ENCODE measurements at regions not wholly inside any gene's neighbourhood (a gene's known extent, or its start where the extent isn't known, plus 50 kb on each side); places are given as distances from the start of the nearest gene placed in this dataset.

GRCh38 chr10:123327896-123328295 is 173.7 kb downstream of the BUB3 start:
- no peak overlapping the region for H3K14ac ChIP-seq (ENCODE audit: insufficient read depth, low read length)
- H4K5ac ChIP-seq (ENCODE audit: insufficient read length, low read depth, low read length) = no peak overlapping the region
- H2AFZ ChIP-seq (ENCODE audit: low read length) = no peak overlapping the region
- H3K27me3 ChIP-seq (ENCODE audit: insufficient read depth, low read length) = no peaks in the 10 kb centered on the region
- H4K20me1 ChIP-seq (ENCODE audit: control insufficient read depth, insufficient read depth, insufficient read length) = no peaks in the 10 kb centered on the region
- H2BK12ac ChIP-seq (ENCODE audit: insufficient read length, low read depth, low read length) = no peak overlapping the region
- peaks cover 2 to 4% of the 10 kb centered on the region in 2 experiments; a peak in 2 of 4 replicates for H3K4me1 Mint-ChIP-seq
- no peak overlapping the region for H3K4me3 Mint-ChIP-seq
- H2AK5ac ChIP-seq (ENCODE audit: insufficient read length, low read length) = no peak overlapping the region
- no peak for DNase-seq
- H3K27me3 Mint-ChIP-seq (ENCODE audit: low read depth) = no peaks in the 10 kb centered on the region; the same call in none of the 2 replicates
- H3K9me3 Mint-ChIP-seq = peaks cover 0 to 5% of the 10 kb centered on the region in 2 experiments; a peak in 4 of 5 replicates
- no peak overlapping the region for H3K4me2 ChIP-seq (ENCODE audit: insufficient read depth, insufficient read length, low read length)
- no peak overlapping the region for H4K8ac ChIP-seq (replicated peaks; ENCODE audit: insufficient read length, low read depth, low read length)
- no peaks in the 10 kb centered on the region for H3K9me3 ChIP-seq (ENCODE audit: control insufficient read depth, low read depth, low read length)
- H3K79me1 ChIP-seq (ENCODE audit: insufficient read depth, low read depth, low read length, poor library complexity, severe bottlenecking) = no peaks in the 10 kb centered on the region
- H3K4me1 ChIP-seq (ENCODE audit: insufficient read depth, low read length) = no peaks in the 10 kb centered on the region
- no CpG with 5 or more reads among the region's 2 CpGs for WGBS (ENCODE audit: extremely low coverage, insufficient read length, low lambda C conversion rate)
- peaks cover 4 to 7% (median 4%) of the 10 kb centered on the region in 3 experiments; a peak in 5 of 7 replicates for H3K36me3 Mint-ChIP-seq (ENCODE audit: insufficient read depth in 1 of 3, low read depth in 3 of 3)
- no peak overlapping the region for H2BK20ac ChIP-seq (ENCODE audit: low read depth, low read length, poor library complexity, severe bottlenecking)
- H3K4ac ChIP-seq (ENCODE audit: low read depth, low read length) = no peak overlapping the region
- H4K91ac ChIP-seq (ENCODE audit: insufficient read length, low read depth, low read length) = no peak overlapping the region
- no peaks in the 10 kb centered on the region for H3K23me2 ChIP-seq (ENCODE audit: insufficient read length, low read depth, low read length, poor library complexity, severe bottlenecking)
- H3T11ph ChIP-seq (ENCODE audit: low read length) = no peak overlapping the region
- H2BK15ac ChIP-seq (ENCODE audit: low read depth, low read length) = no peak overlapping the region
- H3K56ac ChIP-seq (ENCODE audit: insufficient read length, low read depth, low read length) = no peak overlapping the region
- no peak overlapping the region for H2BK5ac ChIP-seq (ENCODE audit: insufficient read length, low read length)
- H3K23ac ChIP-seq (ENCODE audit: insufficient read length, low read depth, low read length) = no peak overlapping the region
- no peak overlapping the region for H3K27ac ChIP-seq (ENCODE audit: insufficient read length, low read depth, low read length)
- no peak overlapping the region for H3K27ac Mint-ChIP-seq
- H3K18ac ChIP-seq (ENCODE audit: insufficient read length, low read depth, low read length) = no peak overlapping the region
- H3K9ac ChIP-seq (ENCODE audit: extremely low read depth, insufficient read length, low read length) = no peak overlapping the region
- no peak overlapping the region for H2BK120ac ChIP-seq (ENCODE audit: low read depth, low read length, poor library complexity, severe bottlenecking)
- TF ChIP-seq, protein P1, sequence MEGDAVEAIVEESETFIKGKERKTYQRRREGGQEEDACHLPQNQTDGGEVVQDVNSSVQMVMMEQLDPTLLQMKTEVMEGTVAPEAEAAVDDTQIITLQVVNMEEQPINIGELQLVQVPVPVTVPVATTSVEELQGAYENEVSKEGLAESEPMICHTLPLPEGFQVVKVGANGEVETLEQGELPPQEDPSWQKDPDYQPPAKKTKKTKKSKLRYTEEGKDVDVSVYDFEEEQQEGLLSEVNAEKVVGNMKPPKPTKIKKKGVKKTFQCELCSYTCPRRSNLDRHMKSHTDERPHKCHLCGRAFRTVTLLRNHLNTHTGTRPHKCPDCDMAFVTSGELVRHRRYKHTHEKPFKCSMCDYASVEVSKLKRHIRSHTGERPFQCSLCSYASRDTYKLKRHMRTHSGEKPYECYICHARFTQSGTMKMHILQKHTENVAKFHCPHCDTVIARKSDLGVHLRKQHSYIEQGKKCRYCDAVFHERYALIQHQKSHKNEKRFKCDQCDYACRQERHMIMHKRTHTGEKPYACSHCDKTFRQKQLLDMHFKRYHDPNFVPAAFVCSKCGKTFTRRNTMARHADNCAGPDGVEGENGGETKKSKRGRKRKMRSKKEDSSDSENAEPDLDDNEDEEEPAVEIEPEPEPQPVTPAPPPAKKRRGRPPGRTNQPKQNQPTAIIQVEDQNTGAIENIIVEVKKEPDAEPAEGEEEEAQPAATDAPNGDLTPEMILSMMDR (conservative IDR thresholded peaks at IDR 0.05) = no peak
- H3K79me2 ChIP-seq (ENCODE audit: insufficient read depth, low read length) = no peaks in the 10 kb centered on the region

Measured in H9 (cell line).